Stimulated activated CD4-positive, alpha-beta T cell treated with anti-CD3 and anti-CD28 coated beads, Interleukin-15, amount 100 ng/mL, for 48 hours (primary cell): ENCODE measurements at regions not wholly inside any gene's neighbourhood (a gene's known extent, or its start where the extent isn't known, plus 50 kb on each side); places are given as distances from the start of the nearest gene placed in this dataset.
"Not testable (repeated sequence)": the region's sequence is repeated elsewhere in the genome, so short reads cannot be mapped to it uniquely, and the experiment has no call there.

ENCODE experiments used
- DNase-seq, 2 donors: peaks; one replicate each; pipeline ENCODE4 v3.0.0-alpha.2; 2020; ENCODE audit warnings: low read depth in 2 of 2

DNA sequence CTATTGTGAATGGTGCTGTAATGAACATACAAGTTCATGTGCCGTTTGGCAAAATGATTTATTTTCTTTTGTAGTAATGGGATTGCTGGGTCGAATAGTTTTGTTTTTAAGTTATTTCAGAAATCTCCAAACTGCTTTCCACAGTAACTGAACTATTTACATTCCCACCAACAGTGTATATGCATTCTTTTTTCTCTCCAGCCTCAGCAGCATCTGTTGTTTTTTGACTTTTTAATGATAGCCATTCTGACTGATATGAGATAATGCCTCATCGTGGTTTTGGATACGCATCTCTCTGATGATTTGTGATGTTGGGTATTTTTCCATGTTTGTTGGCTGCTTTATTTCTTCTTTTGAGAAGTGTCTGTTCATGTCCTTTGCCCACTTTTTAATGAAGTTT, 246.3 kb upstream of the ADGRL3 start:
- DNase-seq = no peak

DNA sequence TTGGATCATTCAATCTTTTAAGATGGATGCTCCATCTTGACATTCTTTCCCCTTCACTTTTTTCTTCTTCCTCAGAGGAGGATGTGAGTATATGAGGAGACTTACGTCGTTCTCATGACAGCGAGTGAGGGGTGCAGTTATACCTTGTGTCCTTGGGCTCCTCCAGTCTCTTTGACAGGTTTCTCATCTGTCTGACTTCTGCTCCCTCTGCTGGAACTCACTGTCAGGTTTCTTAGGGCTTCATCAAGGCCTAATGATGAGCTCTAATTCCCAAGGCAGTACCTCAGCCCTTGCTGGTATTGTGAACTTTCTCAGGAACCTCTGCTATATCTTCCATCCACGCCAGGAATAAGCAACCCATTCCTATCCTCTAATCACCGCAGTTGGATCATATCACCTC, 237.8 kb upstream of the ADGRL3 start:
- no peak for DNase-seq

DNA sequence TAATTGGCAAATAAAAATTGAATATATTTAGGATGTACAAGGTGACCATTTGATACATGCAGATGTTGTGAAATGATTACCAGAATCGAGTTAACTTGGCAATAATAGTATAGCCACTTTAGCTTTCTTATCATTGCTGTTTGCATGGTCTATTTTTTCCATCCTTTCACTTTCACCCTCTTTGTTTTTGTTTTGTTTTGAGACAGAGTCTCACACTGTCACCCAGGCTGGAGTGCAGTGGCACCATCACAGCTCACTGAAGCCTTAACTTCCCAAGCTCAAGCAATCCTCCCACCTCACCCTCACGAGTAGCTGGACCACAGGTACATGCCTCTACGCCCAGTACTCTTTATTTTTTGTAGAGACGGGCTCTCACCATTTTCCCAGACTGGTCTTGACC, 218.6 kb upstream of the ADGRL3 start:
- DNase-seq = no peak

DNA sequence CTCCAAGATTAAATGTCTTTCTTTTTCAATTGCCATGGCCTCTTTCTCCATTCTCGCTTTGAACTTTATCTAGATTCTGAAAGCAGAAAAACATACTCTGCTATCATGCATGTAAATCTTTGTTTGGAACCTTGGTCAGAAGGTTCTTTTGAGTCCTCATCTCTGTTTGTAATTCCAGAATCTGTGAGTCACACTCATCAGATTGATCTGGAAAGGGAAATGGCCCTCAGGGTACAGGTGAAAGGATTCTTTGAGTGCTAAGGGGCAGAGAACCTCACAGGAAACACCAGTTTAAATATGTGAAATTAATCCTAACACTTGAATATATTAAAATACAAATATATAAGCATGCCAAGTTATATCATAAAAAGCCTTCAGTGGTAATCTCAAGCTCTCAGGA, 211.0 kb upstream of the ADGRL3 start:
- no peak for DNase-seq

DNA sequence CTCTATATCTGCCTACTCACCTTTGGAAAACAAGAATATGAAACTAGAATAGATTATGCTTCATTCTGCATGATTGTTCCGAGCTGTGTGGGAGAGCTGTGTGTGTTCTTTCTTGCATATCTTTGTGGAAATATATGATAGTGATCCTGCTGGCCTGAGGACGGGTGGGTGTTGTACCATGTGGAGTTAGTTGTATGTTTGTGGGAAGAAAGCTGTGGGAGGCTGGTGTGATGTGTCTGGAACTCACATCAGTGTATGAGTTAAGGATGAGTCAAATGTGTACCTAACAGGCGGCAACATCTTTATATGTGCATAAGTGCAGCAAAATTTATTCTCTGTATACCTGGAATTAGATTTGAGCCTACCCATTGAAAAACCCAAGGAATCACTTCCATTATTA, 208.1 kb upstream of the ADGRL3 start:
- DNase-seq = no peak

DNA sequence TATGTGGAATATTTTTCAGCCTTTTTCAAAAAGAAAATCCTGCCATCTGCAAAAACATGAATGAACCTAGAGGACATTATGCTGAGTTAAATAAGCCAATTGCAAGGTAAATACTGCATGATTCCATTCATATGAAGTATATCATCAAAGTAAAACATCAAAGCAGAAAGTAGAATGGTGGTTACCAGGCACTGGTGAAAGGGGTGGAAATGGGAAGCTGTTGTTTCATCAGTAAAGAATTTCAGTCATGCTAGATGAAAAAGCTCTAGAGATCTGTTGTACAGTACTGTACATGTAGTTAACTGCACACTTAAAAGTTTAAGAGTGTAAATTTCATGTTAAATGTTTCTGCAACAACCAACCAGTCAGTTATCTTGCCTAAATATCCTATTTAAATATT, 196.8 kb upstream of the ADGRL3 start:
- no peak for DNase-seq

DNA sequence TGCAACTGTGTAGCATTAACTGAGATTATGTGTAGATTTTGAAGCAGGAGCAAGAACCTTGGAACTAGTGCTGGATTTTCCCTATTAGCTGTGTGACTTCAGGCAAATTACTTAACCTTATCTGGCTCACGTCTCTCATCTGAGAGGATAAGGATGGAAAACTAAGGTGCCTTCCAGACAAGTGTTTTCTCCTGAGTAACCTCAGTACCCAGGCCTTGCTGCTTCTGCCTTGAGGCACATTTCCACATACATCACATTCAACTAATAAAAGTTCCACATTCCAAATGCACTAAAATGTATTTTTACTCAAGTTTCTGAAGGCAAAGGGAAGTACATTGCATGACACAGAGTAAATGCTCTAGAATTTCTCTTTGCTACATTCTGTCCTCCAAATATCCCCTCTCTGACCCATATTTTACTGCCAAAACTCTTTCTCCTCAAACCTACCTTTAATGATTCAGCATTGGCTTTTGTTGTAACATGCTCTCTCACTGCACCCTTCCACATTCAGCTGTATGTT, 195.4 kb upstream of the ADGRL3 start:
- no peak for DNase-seq

DNA sequence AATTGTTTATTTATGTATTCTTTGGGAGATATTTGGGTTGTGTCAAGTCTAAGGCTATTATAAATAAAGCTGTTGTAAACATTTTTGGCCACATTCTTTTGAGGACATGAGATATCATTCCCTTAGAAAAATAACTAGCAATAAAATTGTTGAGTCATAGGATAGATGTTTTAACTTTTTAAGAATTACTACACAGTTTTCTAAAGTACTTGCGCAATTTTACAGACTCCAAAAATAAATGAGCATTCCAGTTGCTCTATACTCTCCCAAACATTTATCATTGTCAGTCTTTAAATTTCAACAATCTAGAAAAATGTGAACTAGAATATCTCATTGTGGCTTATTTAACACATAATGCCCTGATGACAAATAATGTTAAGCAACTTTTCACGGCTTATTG, 189.1 kb upstream of the ADGRL3 start:
- DNase-seq = no peak

DNA sequence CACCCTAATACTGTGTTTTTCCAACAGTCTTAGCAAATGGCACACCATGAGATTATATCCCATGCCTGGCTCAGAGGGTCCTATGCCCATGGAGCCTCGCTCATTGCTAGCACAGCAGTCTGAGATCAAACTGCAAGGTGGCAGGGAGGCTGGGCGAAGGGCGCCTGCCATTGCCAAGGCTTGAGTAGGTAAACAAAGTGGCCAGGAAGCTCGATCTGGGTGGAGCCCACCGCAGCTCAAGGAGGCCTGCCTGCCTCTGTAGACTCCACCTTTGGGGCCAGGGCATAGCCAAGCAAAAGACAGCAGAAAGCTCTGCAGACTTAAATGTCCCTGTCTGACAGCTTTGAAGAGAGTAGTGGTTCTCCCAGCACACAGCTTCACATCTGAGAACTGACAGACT, 188.2 kb upstream of the ADGRL3 start:
- DNase-seq = not testable (repeated sequence)

DNA sequence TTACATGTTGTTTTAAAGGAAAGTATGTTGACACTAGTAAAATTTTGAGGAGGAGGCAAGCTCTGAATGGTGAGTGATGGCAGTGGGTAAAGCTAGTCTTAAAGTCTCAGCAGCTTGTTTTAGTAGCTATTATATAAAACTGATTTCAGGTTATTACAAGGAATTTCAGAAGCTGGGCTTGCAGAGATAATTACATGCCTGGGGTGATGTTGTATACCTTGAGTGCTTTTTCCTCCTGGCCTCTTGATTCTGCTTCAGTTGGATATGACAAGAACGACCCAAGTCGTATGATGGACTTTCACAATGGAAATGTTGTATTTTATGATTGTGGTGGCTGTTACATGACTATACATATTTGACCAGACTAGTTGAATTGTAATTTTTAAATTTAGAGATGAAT, 175.5 kb upstream of the ADGRL3 start:
- DNase-seq = no peak

DNA sequence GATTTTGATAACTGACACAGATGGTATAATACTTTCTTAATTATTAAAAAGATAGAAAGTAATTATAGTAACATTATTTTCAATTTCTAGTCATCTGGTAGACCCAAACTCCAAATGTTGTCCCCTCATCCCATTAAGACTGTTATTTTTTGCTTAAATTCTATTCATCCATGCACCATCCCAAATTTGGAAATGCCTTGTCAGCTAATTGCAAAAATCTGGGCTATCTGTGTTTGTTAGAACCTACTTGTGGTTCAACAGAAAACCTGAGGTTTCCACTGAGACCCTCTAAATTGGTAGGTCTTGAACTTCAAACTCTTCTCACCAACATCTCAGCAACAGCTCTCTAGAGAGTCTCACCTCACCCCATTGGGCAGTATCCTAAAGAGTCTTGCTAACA, 172.2 kb upstream of the ADGRL3 start:
- DNase-seq = no peak

DNA sequence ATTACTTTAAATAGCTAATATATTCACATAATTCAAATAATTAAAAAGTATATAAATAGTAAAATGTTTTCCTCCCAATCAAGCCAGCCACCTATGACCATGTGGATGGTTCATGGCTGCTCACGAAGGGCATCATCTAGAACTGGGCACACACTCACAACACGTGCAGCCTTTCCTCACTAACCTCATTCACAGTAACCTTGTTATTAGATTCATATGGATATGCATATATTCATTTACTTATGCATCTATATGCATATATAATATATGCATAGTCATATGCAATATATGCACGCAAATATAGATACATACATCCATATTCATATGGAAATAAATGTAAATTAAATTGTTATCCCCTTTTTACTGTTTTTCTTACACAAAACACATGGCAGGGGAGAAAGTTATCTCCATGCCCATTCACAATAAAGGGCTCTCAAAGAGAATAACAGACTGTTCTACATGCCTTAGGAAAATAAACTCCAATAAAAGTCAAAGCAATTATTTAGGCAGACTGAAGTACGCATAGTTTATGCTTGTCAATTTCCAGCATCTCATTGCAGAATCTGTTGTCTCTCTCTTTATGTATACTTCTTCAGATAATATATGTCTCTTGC, 163.9 kb upstream of the ADGRL3 start:
- DNase-seq = no peak

DNA sequence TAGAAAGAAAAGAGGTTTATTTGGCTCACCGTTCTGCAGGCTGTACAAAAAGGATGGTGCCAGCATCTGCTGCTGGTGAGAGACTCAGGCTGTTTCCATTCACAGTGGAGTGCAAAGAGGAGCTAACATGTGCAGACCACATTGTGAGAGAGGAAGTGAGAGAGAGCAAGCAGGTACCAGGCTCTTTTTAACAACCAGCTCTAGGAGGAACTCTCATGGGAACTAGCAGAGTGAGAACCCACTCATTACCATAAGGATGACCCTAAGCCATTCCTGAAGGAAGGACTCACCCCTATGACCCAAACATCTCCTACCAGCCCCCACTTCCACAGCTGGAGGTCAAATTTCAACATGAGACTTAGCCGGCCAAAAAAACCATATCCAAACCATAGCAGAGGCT, 158.6 kb upstream of the ADGRL3 start:
- no peak for DNase-seq

DNA sequence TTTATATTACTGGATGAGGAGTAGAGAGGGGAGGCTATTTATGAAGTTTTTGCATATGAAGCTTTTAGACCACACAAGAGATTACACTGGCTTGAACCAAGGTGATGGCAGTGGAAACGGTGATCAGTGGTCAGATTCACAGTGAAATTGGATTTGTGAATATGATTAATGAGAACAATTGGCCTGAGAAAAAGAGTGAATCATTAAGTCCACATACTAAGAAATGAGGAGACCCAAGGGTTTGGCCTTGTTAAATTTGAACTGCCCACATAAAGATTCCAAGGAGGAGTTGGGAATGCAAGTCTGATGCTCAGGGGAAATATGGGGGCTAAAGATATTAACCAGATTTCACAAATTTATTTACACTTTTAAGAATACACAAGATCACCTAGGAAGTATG, 155.3 kb upstream of the ADGRL3 start:
- DNase-seq = no peak

DNA sequence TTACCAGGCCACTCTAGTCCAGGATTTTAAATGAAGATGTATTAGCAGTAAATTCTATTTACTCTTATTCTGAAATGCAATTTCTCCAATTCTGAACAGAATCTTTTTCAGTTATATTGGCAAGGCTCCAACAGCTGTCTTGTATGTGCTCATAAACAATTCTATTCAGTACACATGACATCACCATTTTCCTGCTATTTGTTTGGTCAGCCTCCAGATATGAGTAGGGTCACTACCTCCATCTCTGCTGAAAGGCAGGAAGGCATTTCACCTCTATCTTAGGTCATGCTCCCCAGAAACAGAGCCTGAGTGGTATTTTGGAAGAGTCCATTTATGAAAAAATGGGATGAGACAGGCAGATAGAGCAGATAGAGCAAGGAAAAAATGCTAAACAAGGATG, 151.1 kb upstream of the ADGRL3 start:
- DNase-seq = no peak

DNA sequence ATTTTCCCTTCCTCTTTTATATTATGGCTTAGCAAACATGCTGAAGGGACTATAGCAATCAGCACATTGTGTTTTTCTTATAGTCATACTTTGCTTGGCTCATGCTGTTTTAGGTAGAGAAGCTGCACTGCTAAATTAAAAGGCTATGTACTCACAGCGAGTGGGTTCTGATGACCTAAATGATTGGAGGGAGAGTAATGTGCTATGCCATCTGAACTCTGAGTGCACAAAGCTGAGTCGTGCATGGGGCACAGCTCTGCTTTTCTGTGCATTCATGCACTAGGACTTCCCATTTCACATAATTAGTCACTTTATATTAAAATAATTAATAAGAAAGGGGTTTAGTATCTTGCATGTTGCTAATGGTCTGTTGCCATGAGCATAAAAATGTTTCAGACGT, 132.7 kb upstream of the ADGRL3 start:
- no peak for DNase-seq

DNA sequence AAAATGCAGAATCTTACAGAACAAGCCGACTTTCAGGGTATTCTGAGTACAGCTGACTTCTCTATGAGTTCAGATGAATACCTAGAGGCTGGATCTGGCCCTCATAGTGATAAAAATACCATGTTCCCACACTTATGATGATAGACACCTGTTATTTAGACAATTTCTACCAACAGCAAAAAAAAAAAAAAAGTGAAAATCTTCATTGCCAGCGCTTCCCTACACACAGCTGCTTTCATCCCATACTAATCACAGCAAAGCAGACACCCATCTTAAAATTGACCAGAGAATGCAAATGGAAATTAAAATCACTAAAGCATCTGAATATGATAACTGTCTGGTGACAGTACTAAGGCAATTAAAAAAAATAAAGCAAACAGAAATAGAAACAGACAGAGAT, 132.1 kb upstream of the ADGRL3 start:
- DNase-seq = no peak

DNA sequence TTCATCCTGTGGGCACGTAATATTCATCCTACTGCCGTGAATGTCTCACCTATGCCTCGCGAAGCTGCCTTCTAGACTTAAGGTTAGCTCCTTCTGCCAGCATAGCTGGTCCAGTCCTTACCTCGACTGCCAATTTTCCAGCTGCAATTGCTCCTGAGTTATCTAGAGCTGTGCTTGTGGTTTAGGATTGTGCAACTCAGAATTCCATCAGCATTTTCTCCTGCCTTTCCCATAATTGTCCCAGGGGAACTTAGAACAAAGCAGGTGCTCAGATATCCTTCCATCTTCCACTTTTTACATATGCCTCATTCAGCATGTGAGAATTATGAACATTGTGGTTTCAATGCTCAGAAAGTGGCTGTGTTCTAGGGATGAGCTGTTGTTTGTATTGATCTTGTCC, 131.4 kb upstream of the ADGRL3 start:
- no peak for DNase-seq

DNA sequence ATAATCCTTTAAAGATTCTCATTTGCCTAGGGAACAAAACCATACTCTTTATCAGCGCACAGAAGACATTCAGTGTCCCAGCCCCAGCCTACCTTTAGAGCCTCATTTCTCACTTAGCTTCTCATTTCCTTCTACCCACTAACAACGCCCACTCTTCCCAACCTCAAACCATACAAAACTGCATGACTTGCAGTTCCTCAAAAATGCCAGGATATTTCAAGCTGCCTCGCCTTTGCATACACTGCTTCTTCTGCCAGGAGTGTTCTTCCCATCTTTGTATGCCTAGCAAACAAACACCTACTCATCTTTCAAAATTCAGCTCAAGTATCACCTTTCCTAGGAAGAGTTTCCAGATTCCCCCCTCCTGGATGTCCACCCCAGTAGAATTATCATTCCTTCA, 129.9 kb upstream of the ADGRL3 start:
- DNase-seq = no peak

DNA sequence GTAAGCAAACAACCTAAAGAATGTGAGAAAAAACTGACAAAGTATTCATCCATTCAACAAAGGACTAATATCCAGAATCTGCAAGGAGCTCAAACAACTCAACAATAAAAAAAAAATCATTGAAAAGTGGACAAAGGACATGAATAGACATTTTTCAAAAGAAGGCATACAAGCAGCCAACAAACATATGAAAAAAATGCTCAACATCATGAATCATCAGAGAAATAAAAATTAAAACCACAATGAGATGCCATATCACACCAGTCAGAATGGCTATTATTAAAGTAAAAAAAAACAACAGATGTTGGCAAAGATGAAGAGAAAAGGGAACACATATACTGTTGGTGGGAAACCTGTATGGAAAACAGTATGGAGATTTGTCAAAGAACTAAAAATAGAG, 120.7 kb upstream of the ADGRL3 start:
- DNase-seq = no peak

DNA sequence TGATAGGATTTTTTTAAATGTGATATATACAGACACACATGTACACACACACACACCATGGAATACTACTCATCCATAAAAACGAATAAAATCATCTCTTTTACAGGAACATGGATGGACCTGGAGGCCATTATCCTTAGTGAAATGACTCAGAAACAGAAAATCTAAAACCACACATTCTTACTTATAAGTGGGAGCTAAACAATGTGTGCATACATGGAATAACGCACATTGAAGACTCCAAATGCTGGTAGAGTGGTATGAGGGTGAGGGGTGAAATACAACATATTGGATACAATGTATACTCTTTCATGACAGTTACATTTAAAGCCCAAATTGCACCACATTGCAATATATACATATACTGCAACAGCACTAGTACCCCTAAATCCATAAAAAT, 120.2 kb upstream of the ADGRL3 start:
- no peak for DNase-seq

DNA sequence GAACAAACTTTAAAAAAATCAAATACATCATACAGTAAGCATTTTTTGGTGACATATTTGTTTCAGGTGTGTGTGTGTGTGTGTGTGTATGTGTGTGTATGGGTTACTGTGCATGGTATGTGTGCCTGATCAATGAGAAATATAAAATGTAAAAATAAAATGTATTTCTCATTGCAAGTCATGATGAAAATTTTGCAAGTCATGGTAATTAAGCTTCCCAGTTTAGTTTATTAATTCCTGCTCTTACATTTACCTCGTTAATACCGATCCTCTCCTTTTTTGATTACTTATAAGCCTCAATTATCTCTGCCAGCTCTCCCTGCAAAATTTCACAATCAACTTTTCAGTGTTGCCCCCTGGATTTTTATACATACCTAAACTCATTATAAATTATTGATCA, 114.6 kb upstream of the ADGRL3 start:
- DNase-seq = no peak

DNA sequence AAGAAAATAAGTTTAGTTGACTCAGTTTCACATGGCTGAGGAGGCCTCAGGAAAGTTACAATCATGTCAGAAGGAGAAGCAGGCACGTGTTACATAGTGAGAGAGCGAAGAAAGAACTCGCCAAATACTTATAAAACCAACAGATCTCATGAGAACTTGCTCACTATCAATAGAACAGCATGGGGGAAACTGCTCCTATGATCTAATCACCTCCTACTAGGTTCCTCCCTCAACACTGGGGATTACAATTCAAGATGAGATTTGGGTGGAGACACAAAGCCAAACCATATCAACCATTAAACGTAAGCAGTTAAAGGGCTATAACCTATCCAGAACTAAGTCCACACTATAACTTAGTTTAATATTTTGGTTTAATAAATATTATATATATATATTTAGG, 113.8 kb upstream of the ADGRL3 start:
- DNase-seq = no peak

DNA sequence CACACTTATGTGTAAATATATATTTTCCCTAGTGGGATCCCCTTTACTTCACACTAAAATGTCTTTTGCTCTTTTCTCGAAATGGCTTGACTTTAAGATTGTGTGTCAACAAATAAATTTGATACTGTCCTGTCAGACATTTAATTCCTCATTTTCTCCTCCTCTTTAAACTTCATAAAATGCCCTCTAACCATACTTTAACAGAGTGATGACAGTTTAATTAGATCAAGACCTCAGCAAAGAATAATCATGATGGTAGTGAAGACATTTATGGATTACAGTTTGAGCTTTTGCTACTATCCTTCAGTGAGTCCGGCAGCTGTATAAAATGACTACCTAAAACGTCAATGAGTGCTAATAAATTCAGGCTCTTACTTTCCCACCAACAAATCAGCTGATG, 113.1 kb upstream of the ADGRL3 start:
- DNase-seq = no peak
